PFSK-1 (cell line): ENCODE measurements at regions not wholly inside any gene's neighbourhood (a gene's known extent, or its start where the extent isn't known, plus 50 kb on each side); places are given as distances from the start of the nearest gene placed in this dataset.

ENCODE experiments used
- FOXP2 ChIP-seq: optimal IDR thresholded peaks from 2 replicates; pipeline ENCODE3; 2011; ENCODE audit warnings: borderline replicate concordance, control low read depth, inconsistent platforms; ENCODE audit not compliant: insufficient read depth; ENCODE audit errors: extremely low read length, extremely low read depth
- POLR2AphosphoS5 ChIP-seq: IDR thresholded peaks from 2 replicates; pipeline ENCODE4 v1.6.1; 2012; ENCODE audit warnings: low read depth, mild to moderate bottlenecking, control low read depth, low read length, moderate library complexity
- REST ChIP-seq, 2 experiments: IDR thresholded peaks; 2 replicates each; pipeline versions ENCODE4 v1.6.1 to v1.8.0; 2011 to 2012; ENCODE audit warnings: low read depth in 2 of 2, low read length in 2 of 2, control low read depth in 1 of 2, inconsistent platforms in 1 of 2, mild to moderate bottlenecking in 1 of 2, moderate library complexity in 1 of 2; ENCODE audit not compliant: insufficient read depth in 1 of 2
- SIN3A ChIP-seq: IDR thresholded peaks from 2 replicates; pipeline ENCODE4 v1.6.1; 2012; ENCODE audit warnings: mild to moderate bottlenecking, low read length, moderate library complexity, borderline replicate concordance; ENCODE audit not compliant: insufficient read depth
- TAF1 ChIP-seq: IDR thresholded peaks from 2 replicates; pipeline ENCODE4 v1.6.1; 2012; ENCODE audit warnings: low read length, control low read depth, borderline replicate concordance; ENCODE audit not compliant: insufficient read depth

- TF ChIP-seq SIN3A (no peak), TAF1 (no peak), POLR2AphosphoS5 (no peak), REST (IDR thresholded peaks at IDR 0.05; ENCODE audit: insufficient read depth in 1 of 2, low read depth in 2 of 2, low read length in 2 of 2) (no peak), FOXP2 (no peak)
These were observed 611.2 kb upstream of the GRM7 start for GRCh38 chr3:6249679-6250078.
